ENCODE measurements at regions not wholly inside any gene's neighbourhood (a gene's known extent, or its start where the extent isn't known, plus 50 kb on each side); places are given as distances from the start of the nearest gene placed in this dataset.

DNA sequence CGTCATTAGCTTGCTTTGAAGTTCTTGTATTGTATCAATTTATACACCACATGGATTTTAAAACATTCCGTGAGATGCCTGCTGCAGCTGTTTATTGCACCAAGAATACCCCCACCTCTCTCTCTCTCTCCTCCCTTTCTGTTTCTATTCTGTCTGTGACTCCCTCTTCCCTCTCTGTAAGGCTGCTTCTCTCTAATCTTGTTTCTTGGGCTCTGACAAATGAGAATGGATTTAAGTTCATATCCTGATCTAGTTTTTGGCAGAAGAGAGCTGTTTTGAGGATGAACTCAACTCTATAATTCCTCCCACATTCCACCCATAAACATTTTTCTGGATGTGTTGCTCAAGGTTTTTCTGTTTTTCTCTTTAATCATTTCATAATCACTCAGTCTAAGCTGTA lies 144.3 kb upstream of the FRY start:
- Histone ChIP-seq H2AK9ac (replicated peaks; ENCODE audit: low read depth, low read length, poor library complexity) (no peak overlapping the region), H2BK5ac (ENCODE audit: low read depth, low read length, poor library complexity, severe bottlenecking) (no peak overlapping the region), H3K27me3 (ENCODE audit: control insufficient read depth, insufficient read depth, low read length) (peaks cover 4% of the 10 kb centered on the region; the same call in 1 of the 2 replicates), H4K5ac (ENCODE audit: low read depth, low read length) (no peak overlapping the region), H3K56ac (ENCODE audit: extremely low read depth, insufficient read depth, low read length) (no peak overlapping the region), H3K18ac (ENCODE audit: low read depth, low read length) (no peak overlapping the region), H3K9me3 (ENCODE audit: control insufficient read depth, insufficient read depth, low read length) (no peaks in the 10 kb centered on the region), H3K23ac (ENCODE audit: low read depth, low read length) (no peak overlapping the region), H3K4me1 (ENCODE audit: control insufficient read depth, insufficient read depth, low read length) (peaks cover 7% of the 10 kb centered on the region; the same call in 1 of the 2 replicates), H3K4me3 (ENCODE audit: insufficient read depth, low read depth, low read length) (no peak overlapping the region), H3K79me1 (ENCODE audit: low read depth in 1 of 2, low read length in 2 of 2) (no peaks in the 10 kb centered on the region), H4K8ac (ENCODE audit: low read depth in 2 of 2, low read length in 2 of 2) (no peak overlapping the region), H3K9me1 (ENCODE audit: insufficient read depth, low read length) (0 out of 2 replicates have a peak, but pooled peaks cover 5% of the 10 kb centered on the region), H3K36me3 (ENCODE audit: control insufficient read depth, insufficient read depth, low read length) (no peaks in the 10 kb centered on the region), H2BK120ac (ENCODE audit: low read depth, low read length) (no peak overlapping the region), H4K91ac (ENCODE audit: insufficient read depth, low read depth, low read length) (no peak overlapping the region), H3K4ac (ENCODE audit: low read depth, low read length) (no peak overlapping the region), H3K9ac (ENCODE audit: low read depth, low read length) (no peak overlapping the region), H2BK20ac (ENCODE audit: low read depth, low read length) (no peak overlapping the region), H4K20me1 (ENCODE audit: insufficient read depth, low read length) (no peaks in the 10 kb centered on the region), H2AK5ac (ENCODE audit: low read depth, low read length) (no peak overlapping the region), H2AFZ (replicated peaks; ENCODE audit: low read length, poor library complexity) (no peak overlapping the region), H3K14ac (replicated peaks; ENCODE audit: low read depth, low read length) (no peak overlapping the region), H3K27ac (ENCODE audit: insufficient read depth, low read length) (no peak overlapping the region), H2BK15ac (ENCODE audit: low read depth, low read length) (no peak overlapping the region), H3K4me2 (ENCODE audit: low read depth, low read length) (no peak overlapping the region; the same call in 1 of the 2 replicates)
- ATAC-seq (ENCODE audit: low read depth), result peak; percentile 82
- ChIA-PET POLR2A (ENCODE audit: unreplicated experiment) (no interaction called here), CTCF (interaction anchor here (0.6 kb wide), 1 partner anchor 11 kb away, joined by 3 read pairs; no protein-coding TSS in a partner anchor)
- dilution Hi-C loops (cut with HindIII; ENCODE audit: low sequenced_read_pairs, unreplicated experiment) (no loop called here), intact Hi-C loops (cut with micrococcal nuclease) (no loop called here), in situ Hi-C loops (cut with MboI; ENCODE audit: low sequenced_read_pairs) (no loop called here)
- BruUV-seq (replicated peaks), result no TSS peak
- peak; percentile 55 for DNase-seq
- WGBS, 2 experiments (ENCODE audit: extremely low coverage in 2 of 2, insufficient read length in 1 of 2), result no CpG with 5 or more reads among the region's 2 CpGs
- 0 out of 2 replicates have a peak, but pooled peaks have one; percentile 18 for TF ChIP-seq CEBPB (IDR thresholded peaks at IDR 0.05; ENCODE audit: low read depth, low read length)
- no peak for TF ChIP-seq FOS (IDR thresholded peaks at IDR 0.05; ENCODE audit: low read depth, low read length)
